ENCODE measurements at regions not wholly inside any gene's neighbourhood (a gene's known extent, or its start where the extent isn't known, plus 50 kb on each side); places are given as distances from the start of the nearest gene placed in this dataset.

- no peaks in the 10 kb centered on the region for H3K9me3 ChIP-seq (ENCODE audit: low read depth)
- no peak overlapping the region for H3K4me3 ChIP-seq
- TF ChIP-seq CTCF (IDR thresholded peaks at IDR 0.05; ENCODE audit: low read depth, low read length) = no peak
- no peak for DNase-seq (ENCODE audit: low read depth in 1 of 2, low spot score in 1 of 2)
- no peak overlapping the region for H3K27ac ChIP-seq
- no peaks in the 10 kb centered on the region for H3K36me3 ChIP-seq
- no peaks in the 10 kb centered on the region for H3K27me3 ChIP-seq
- H3K4me1 ChIP-seq (ENCODE audit: low read depth) = no peaks in the 10 kb centered on the region
Measured at GRCh38 chr2:157046396-157046795, 211.1 kb upstream of the GALNT5 start.

GRCh38 chr2:157052685-157053224 is 204.8 kb upstream of the GALNT5 start:
- TF ChIP-seq CTCF (IDR thresholded peaks at IDR 0.05; ENCODE audit: low read depth, low read length) = no peak
- no peaks in the 10 kb centered on the region for H3K36me3 ChIP-seq
- DNase-seq (ENCODE audit: low read depth in 1 of 2, low spot score in 1 of 2) = peak in 1 of 2 donors; percentile 85
- no peaks in the 10 kb centered on the region for H3K4me1 ChIP-seq (ENCODE audit: low read depth)
- no peak overlapping the region for H3K27ac ChIP-seq
- H3K4me3 ChIP-seq = no peak overlapping the region
- no peaks in the 10 kb centered on the region for H3K9me3 ChIP-seq (ENCODE audit: low read depth)
- H3K27me3 ChIP-seq = no peaks in the 10 kb centered on the region

GRCh38 chr2:157053876-157054275 is 203.6 kb upstream of the GALNT5 start:
- no peaks in the 10 kb centered on the region for H3K36me3 ChIP-seq
- H3K27me3 ChIP-seq = no peaks in the 10 kb centered on the region
- no peak for DNase-seq (ENCODE audit: low read depth in 1 of 2, low spot score in 1 of 2)
- no peaks in the 10 kb centered on the region for H3K9me3 ChIP-seq (ENCODE audit: low read depth)
- TF ChIP-seq CTCF (IDR thresholded peaks at IDR 0.05; ENCODE audit: low read depth, low read length) = no peak
- H3K27ac ChIP-seq = no peak overlapping the region
- no peak overlapping the region for H3K4me3 ChIP-seq
- no peaks in the 10 kb centered on the region for H3K4me1 ChIP-seq (ENCODE audit: low read depth)

- peak; percentile 62 for TF ChIP-seq CTCF (IDR thresholded peaks at IDR 0.05; ENCODE audit: low read depth, low read length)
- no peaks in the 10 kb centered on the region for H3K9me3 ChIP-seq (ENCODE audit: low read depth)
- no peaks in the 10 kb centered on the region for H3K27me3 ChIP-seq
- no peaks in the 10 kb centered on the region for H3K36me3 ChIP-seq
- H3K4me3 ChIP-seq = no peak overlapping the region
- H3K27ac ChIP-seq = no peak overlapping the region
- no peaks in the 10 kb centered on the region for H3K4me1 ChIP-seq (ENCODE audit: low read depth)
- DNase-seq (ENCODE audit: low read depth in 1 of 2, low spot score in 1 of 2) = peak; percentile 12 to 66
Measured at GRCh38 chr2:157055660-157056199, 201.8 kb upstream of the GALNT5 start.

- Histone ChIP-seq H3K4me3 (no peak overlapping the region), H3K4me1 (ENCODE audit: low read depth) (no peaks in the 10 kb centered on the region), H3K27me3 (no peaks in the 10 kb centered on the region), H3K9me3 (ENCODE audit: low read depth) (no peaks in the 10 kb centered on the region), H3K36me3 (no peaks in the 10 kb centered on the region), H3K27ac (no peak overlapping the region)
- peak in 1 of 2 donors; percentile 79 for DNase-seq (ENCODE audit: low read depth in 1 of 2, low spot score in 1 of 2)
- no peak for TF ChIP-seq CTCF (IDR thresholded peaks at IDR 0.05; ENCODE audit: low read depth, low read length)
Measured at GRCh38 chr2:157056200-157056676, 201.3 kb upstream of the GALNT5 start.

All from cardiac muscle cell (in vitro differentiated cells and primary cell).